ENCODE measurements at regions not wholly inside any gene's neighbourhood (a gene's known extent, or its start where the extent isn't known, plus 50 kb on each side); places are given as distances from the start of the nearest gene placed in this dataset.

GRCh38 chr20:54318892-54319291 lies 111.0 kb downstream of the PFDN4 start:
- Mint-ChIP-seq H3K4me3 (ENCODE audit: low read depth, unreplicated experiment) (no peak overlapping the region), H3K4me1 (ENCODE audit: low read depth, unreplicated experiment) (peaks cover 9% of the 10 kb centered on the region), H3K27ac (ENCODE audit: unreplicated experiment) (no peak overlapping the region), H3K36me3 (ENCODE audit: insufficient read depth, unreplicated experiment) (no peaks in the 10 kb centered on the region), H3K27me3 (ENCODE audit: unreplicated experiment) (no peaks in the 10 kb centered on the region), H3K9me3 (ENCODE audit: low read depth, unreplicated experiment) (no peaks in the 10 kb centered on the region)
- TF ChIP-seq CTCF (IDR thresholded peaks at IDR 0.05; ENCODE audit: unreplicated experiment), result no peak
- intact Hi-C loops (cut with micrococcal nuclease; ENCODE audit: unreplicated experiment), result no loop called here
- BruUV-seq (replicated peaks), result no TSS peak
- CTCF ChIA-PET, result interaction anchor here (2.5 kb wide), 1 partner anchor 43 kb away, joined by 7 read pairs; no protein-coding TSS in a partner anchor
- no peak for DNase-seq

- H3K4me3 Mint-ChIP-seq (ENCODE audit: low read depth, unreplicated experiment), result no peak overlapping the region
- no peaks in the 10 kb centered on the region for H3K36me3 Mint-ChIP-seq (ENCODE audit: insufficient read depth, unreplicated experiment)
- no peak for TF ChIP-seq CTCF (IDR thresholded peaks at IDR 0.05; ENCODE audit: unreplicated experiment)
- H3K9me3 Mint-ChIP-seq (ENCODE audit: low read depth, unreplicated experiment), result no peaks in the 10 kb centered on the region
- no peaks in the 10 kb centered on the region for H3K27me3 Mint-ChIP-seq (ENCODE audit: unreplicated experiment)
- DNase-seq, result peak; percentile 13
- no peak overlapping the region for H3K27ac Mint-ChIP-seq (ENCODE audit: unreplicated experiment)
- no TSS peak for BruUV-seq (replicated peaks)
- intact Hi-C loops (cut with micrococcal nuclease; ENCODE audit: unreplicated experiment), result loop anchor here (2.0 kb wide), 1 partner anchor 99 kb away; no protein-coding TSS in a partner anchor
- peaks cover 9% of the 10 kb centered on the region for H3K4me1 Mint-ChIP-seq (ENCODE audit: low read depth, unreplicated experiment)
- CTCF ChIA-PET, result interaction anchor here (0.8 to 2.5 kb wide), 6 partner anchors 21 to 305 kb away, joined by 4 to 7 read pairs (median 4); no protein-coding TSS in a partner anchor
Measured at GRCh38 chr20:54320148-54320607, 112.3 kb downstream of the PFDN4 start.

- TF ChIP-seq CTCF (IDR thresholded peaks at IDR 0.05; ENCODE audit: unreplicated experiment), result no peak
- CTCF ChIA-PET, result no interaction called here
- Mint-ChIP-seq H3K27ac (ENCODE audit: unreplicated experiment) (no peak overlapping the region), H3K27me3 (ENCODE audit: unreplicated experiment) (no peaks in the 10 kb centered on the region), H3K4me1 (ENCODE audit: low read depth, unreplicated experiment) (peaks cover 9% of the 10 kb centered on the region), H3K36me3 (ENCODE audit: insufficient read depth, unreplicated experiment) (no peaks in the 10 kb centered on the region), H3K9me3 (ENCODE audit: low read depth, unreplicated experiment) (no peaks in the 10 kb centered on the region), H3K4me3 (ENCODE audit: low read depth, unreplicated experiment) (no peak overlapping the region)
- DNase-seq, result no peak
- no TSS peak for BruUV-seq (replicated peaks)
- intact Hi-C loops (cut with micrococcal nuclease; ENCODE audit: unreplicated experiment), result loop anchor here (2.0 kb wide), 1 partner anchor 101 kb away; no protein-coding TSS in a partner anchor
Measured at GRCh38 chr20:54321352-54322087, 113.6 kb downstream of the PFDN4 start.

- CTCF ChIA-PET, result no interaction called here
- H3K36me3 Mint-ChIP-seq (ENCODE audit: insufficient read depth, unreplicated experiment), result no peaks in the 10 kb centered on the region
- intact Hi-C loops (cut with micrococcal nuclease; ENCODE audit: unreplicated experiment), result no loop called here
- peaks cover 9% of the 10 kb centered on the region for H3K4me1 Mint-ChIP-seq (ENCODE audit: low read depth, unreplicated experiment)
- BruUV-seq (replicated peaks), result no TSS peak
- no peak overlapping the region for H3K27ac Mint-ChIP-seq (ENCODE audit: unreplicated experiment)
- no peaks in the 10 kb centered on the region for H3K27me3 Mint-ChIP-seq (ENCODE audit: unreplicated experiment)
- no peaks in the 10 kb centered on the region for H3K9me3 Mint-ChIP-seq (ENCODE audit: low read depth, unreplicated experiment)
- no peak overlapping the region for H3K4me3 Mint-ChIP-seq (ENCODE audit: low read depth, unreplicated experiment)
- no peak for DNase-seq
- TF ChIP-seq CTCF (IDR thresholded peaks at IDR 0.05; ENCODE audit: unreplicated experiment), result no peak
Measured at GRCh38 chr20:54323227-54323734, 115.4 kb downstream of the PFDN4 start.
